ENCODE measurements at regions not wholly inside any gene's neighbourhood (a gene's known extent, or its start where the extent isn't known, plus 50 kb on each side); places are given as distances from the start of the nearest gene placed in this dataset.

GRCh38 chr18:27605107-27605834 is 420.2 kb upstream of the CHST9 start:
- DNase-seq (ENCODE audit: low spot score) (no peak), ATAC-seq (ENCODE audit: insufficient number of reproducible peaks, low FRiP score, low read depth) (peak; percentile 87)
- no peak overlapping the region for H3K27ac ChIP-seq
- no peaks in the 10 kb centered on the region for H3K27me3 ChIP-seq (replicated peaks; ENCODE audit: insufficient read depth)
- TF ChIP-seq CTCF (IDR thresholded peaks at IDR 0.05): peak; percentile 68
- no peaks in the 10 kb centered on the region for H3K9me3 ChIP-seq
- no peak overlapping the region for H3K4me3 ChIP-seq
- no peaks in the 10 kb centered on the region for H3K36me3 ChIP-seq
- H3K4me1 ChIP-seq (ENCODE audit: control insufficient read depth in 1 of 2, low read depth in 2 of 2): no peaks in the 10 kb centered on the region

- TF ChIP-seq CTCF (IDR thresholded peaks at IDR 0.05): no peak
These were observed 419.5 kb upstream of the CHST9 start for GRCh38 chr18:27604583-27604982.

GRCh38 chr18:27602092-27602491 is 417.0 kb upstream of the CHST9 start:
- no peaks in the 10 kb centered on the region for H3K36me3 ChIP-seq
- no peak for TF ChIP-seq CTCF (IDR thresholded peaks at IDR 0.05)
- H3K27me3 ChIP-seq (replicated peaks; ENCODE audit: insufficient read depth): no peaks in the 10 kb centered on the region
- no peak overlapping the region for H3K27ac ChIP-seq
- no peaks in the 10 kb centered on the region for H3K9me3 ChIP-seq
- no peak overlapping the region for H3K4me3 ChIP-seq
- ATAC-seq (ENCODE audit: insufficient number of reproducible peaks, low FRiP score, low read depth): no peak
- no peaks in the 10 kb centered on the region for H3K4me1 ChIP-seq (ENCODE audit: control insufficient read depth in 1 of 2, low read depth in 2 of 2)
- no peak for DNase-seq (ENCODE audit: low spot score)

More at GRCh38 chr18:27604583-27604982, 419.5 kb upstream of the CHST9 start:
- no peak overlapping the region for H3K4me3 ChIP-seq
- DNase-seq (ENCODE audit: low spot score) (no peak), ATAC-seq (ENCODE audit: insufficient number of reproducible peaks, low FRiP score, low read depth) (no peak)
- no peak overlapping the region for H3K27ac ChIP-seq
- H3K36me3 ChIP-seq: no peaks in the 10 kb centered on the region
- no peaks in the 10 kb centered on the region for H3K4me1 ChIP-seq (ENCODE audit: control insufficient read depth in 1 of 2, low read depth in 2 of 2)
- no peaks in the 10 kb centered on the region for H3K27me3 ChIP-seq (replicated peaks; ENCODE audit: insufficient read depth)
- no peaks in the 10 kb centered on the region for H3K9me3 ChIP-seq

GRCh38 chr18:27600245-27600644 is 415.1 kb upstream of the CHST9 start:
- no peak overlapping the region for H3K27ac ChIP-seq
- no peaks in the 10 kb centered on the region for H3K36me3 ChIP-seq
- ATAC-seq (ENCODE audit: insufficient number of reproducible peaks, low FRiP score, low read depth) (no peak), DNase-seq (ENCODE audit: low spot score) (no peak)
- TF ChIP-seq CTCF (IDR thresholded peaks at IDR 0.05): no peak
- H3K4me1 ChIP-seq (ENCODE audit: control insufficient read depth in 1 of 2, low read depth in 2 of 2): no peaks in the 10 kb centered on the region
- no peaks in the 10 kb centered on the region for H3K27me3 ChIP-seq (replicated peaks; ENCODE audit: insufficient read depth)
- no peaks in the 10 kb centered on the region for H3K9me3 ChIP-seq
- H3K4me3 ChIP-seq: no peak overlapping the region

- DNase-seq (ENCODE audit: low spot score): no peak
- no peaks in the 10 kb centered on the region for H3K9me3 ChIP-seq
- TF ChIP-seq CTCF (IDR thresholded peaks at IDR 0.05): peak; percentile 37
- no peak for ATAC-seq (ENCODE audit: insufficient number of reproducible peaks, low FRiP score, low read depth)
- H3K27me3 ChIP-seq (replicated peaks; ENCODE audit: insufficient read depth): no peaks in the 10 kb centered on the region
- H3K4me1 ChIP-seq (ENCODE audit: control insufficient read depth in 1 of 2, low read depth in 2 of 2): no peaks in the 10 kb centered on the region
- no peaks in the 10 kb centered on the region for H3K36me3 ChIP-seq
- H3K4me3 ChIP-seq: no peak overlapping the region
- no peak overlapping the region for H3K27ac ChIP-seq
These were observed 414.2 kb upstream of the CHST9 start for GRCh38 chr18:27599202-27599829.
